Tibial nerve (tissue), 4 donors: ENCODE measurements at regions not wholly inside any gene's neighbourhood (a gene's known extent, or its start where the extent isn't known, plus 50 kb on each side); places are given as distances from the start of the nearest gene placed in this dataset.
"Not testable (repeated sequence)": the region's sequence is repeated elsewhere in the genome, so short reads cannot be mapped to it uniquely, and the experiment has no call there.

Experiments
- CTCF ChIP-seq, 5 experiments: fragments of 200-600 bp in 3 of 5; fragments of 450-650 bp in 2 of 5; sonication (generic) in 3 of 5; IDR thresholded peaks; one replicate each; pipeline ENCODE4 v1.5.1; 2016 to 2019; ENCODE audit warnings: antibody characterized with exemption in 5 of 5, mild to moderate bottlenecking in 3 of 5, moderate library complexity in 2 of 5
- EP300 ChIP-seq, 2 donors: sonication (generic); formaldehyde crosslinking; IDR thresholded peaks; one replicate each; pipeline ENCODE4 v1.6.1; 2017; ENCODE audit warnings: antibody characterized with exemption in 2 of 2, mild to moderate bottlenecking in 1 of 2
- POLR2A ChIP-seq, 2 donors: fragments of 450-650 bp; IDR thresholded peaks; one replicate each; pipeline ENCODE4 v1.6.1; 2017; ENCODE audit warnings: antibody characterized with exemption in 2 of 2, mild to moderate bottlenecking in 2 of 2, moderate library complexity in 2 of 2

- TF ChIP-seq CTCF, POLR2A, EP300 (IDR thresholded peaks at IDR 0.05): not testable (repeated sequence)
Observed at GRCh38 chr7:79995741-79996140, 138.9 kb upstream of the GNAI1 start.
